Mesenteric fat pad (tissue), 1 donor: ENCODE measurements at regions not wholly inside any gene's neighbourhood (a gene's known extent, or its start where the extent isn't known, plus 50 kb on each side); places are given as distances from the start of the nearest gene placed in this dataset.

ENCODE experiments used
- DNase-seq: peaks from one replicate; pipeline ENCODE4 v3.0.0-alpha.2; 2020; ENCODE audit warnings: low spot score
- donor health status: DM: yes; HTN: yes; CAD: no.

- DNase-seq, result no peak
Measured at GRCh38 chr3:124275412-124275811, 283.5 kb upstream of the ROPN1 start.

- no peak for DNase-seq
Measured at GRCh38 chr3:124276133-124276532, 284.2 kb upstream of the ROPN1 start.

- no peak for DNase-seq
Measured at GRCh38 chr3:124276539-124277143, 284.7 kb upstream of the ROPN1 start.

- DNase-seq, result no peak
Measured at GRCh38 chr3:124277144-124277890, 285.4 kb upstream of the ROPN1 start.

- DNase-seq, result no peak
Measured at GRCh38 chr3:124281453-124282316, 289.8 kb upstream of the ROPN1 start.

GRCh38 chr3:124282751-124283651 is 291.1 kb upstream of the ROPN1 start:
- no peak for DNase-seq

- DNase-seq, result no peak
Measured at GRCh38 chr3:124283652-124284023, 291.7 kb upstream of the ROPN1 start.

GRCh38 chr3:124288996-124289395 is 297.1 kb upstream of the ROPN1 start:
- DNase-seq, result no peak

GRCh38 chr3:124291008-124291407 is 299.1 kb upstream of the ROPN1 start:
- DNase-seq, result no peak

- DNase-seq, result no peak
Measured at GRCh38 chr3:124292329-124292728, 300.4 kb upstream of the ROPN1 start.

- no peak for DNase-seq
Measured at GRCh38 chr3:124293584-124293983, 301.7 kb upstream of the ROPN1 start.

GRCh38 chr3:124295362-124295761 is 303.4 kb upstream of the ROPN1 start:
- no peak for DNase-seq

- DNase-seq, result no peak
Measured at GRCh38 chr3:124296406-124296805, 304.5 kb upstream of the ROPN1 start.

GRCh38 chr3:124297062-124297980 is 305.4 kb upstream of the ROPN1 start:
- DNase-seq, result no peak

GRCh38 chr3:124298301-124298700 is 306.4 kb upstream of the ROPN1 start:
- no peak for DNase-seq

- DNase-seq, result no peak
Measured at GRCh38 chr3:124298951-124299350, 307.0 kb upstream of the ROPN1 start.

GRCh38 chr3:124299831-124300230 is 307.9 kb upstream of the ROPN1 start:
- DNase-seq, result no peak

- DNase-seq, result no peak
Measured at GRCh38 chr3:124300416-124300815, 308.5 kb upstream of the ROPN1 start.

- no peak for DNase-seq
Measured at GRCh38 chr3:124303305-124303910, 311.5 kb upstream of the ROPN1 start.

- no peak for DNase-seq
Measured at GRCh38 chr3:124306665-124307064, 314.7 kb upstream of the ROPN1 start.
